MM.1S (cell line): ENCODE measurements at regions not wholly inside any gene's neighbourhood (a gene's known extent, or its start where the extent isn't known, plus 50 kb on each side); places are given as distances from the start of the nearest gene placed in this dataset.

Source experiments
- DNase-seq: peaks from one replicate; pipeline ENCODE4 v3.0.0-alpha.2; 2015
- H2AFZ ChIP-seq: fragments of 300-600 bp; sonication (generic); 2 replicates; pipeline ENCODE4 v1.6.0; 2016; ENCODE audit warnings: antibody characterized with exemption, low read length
- H3F3A ChIP-seq: fragments of 300-600 bp; sonication (generic); 2 replicates; pipeline ENCODE4 v1.6.1; 2016; ENCODE audit warnings: mild to moderate bottlenecking, antibody characterized with exemption, low read length, moderate library complexity, mixed read lengths; ENCODE audit not compliant: insufficient read depth
- H3K27ac ChIP-seq: fragments of 300-600 bp; sonication (generic); 2 replicates; pipeline ENCODE4 v1.5.1; 2016; ENCODE audit warnings: mild to moderate bottlenecking, low read length
- H3K27me3 ChIP-seq: fragments of 300-600 bp; sonication (generic); replicated peaks from 2 replicates; pipeline ENCODE4 v1.6.0; 2016; ENCODE audit warnings: low read length; ENCODE audit not compliant: insufficient read depth
- H3K36me3 ChIP-seq: fragments of 300-600 bp; sonication (generic); replicated peaks from 2 replicates; pipeline ENCODE4 v1.6.1; 2016; ENCODE audit warnings: mild to moderate bottlenecking, low read length, mixed read lengths; ENCODE audit not compliant: insufficient read depth
- H3K4me1 ChIP-seq: fragments of 300-600 bp; sonication (generic); 2 replicates; pipeline ENCODE4 v1.6.1; 2016; ENCODE audit warnings: low read length, mixed read lengths
- H3K4me2 ChIP-seq: fragments of 300-600 bp; sonication (generic); 2 replicates; pipeline ENCODE4 v1.6.0; 2016; ENCODE audit warnings: low read depth, low read length
- H3K4me3 ChIP-seq: fragments of 300-600 bp; sonication (generic); 2 replicates; pipeline ENCODE4 v1.5.1; 2016; ENCODE audit warnings: low read length, mixed read lengths
- H3K79me2 ChIP-seq: fragments of 300-600 bp; sonication (generic); 2 replicates; pipeline ENCODE4 v1.6.1; 2016; ENCODE audit warnings: mixed run types, low read length, mixed read lengths
- H3K9ac ChIP-seq: fragments of 300-600 bp; sonication (generic); 2 replicates; pipeline ENCODE4 v1.6.1; 2016; ENCODE audit warnings: low read length, mixed read lengths
- H3K9me2 ChIP-seq: fragments of 300-600 bp; sonication (generic); replicated peaks from 2 replicates; pipeline ENCODE4 v1.6.1; 2016; ENCODE audit warnings: mild to moderate bottlenecking, low read length, mixed read lengths; ENCODE audit not compliant: insufficient read depth
- H3K9me3 ChIP-seq: fragments of 300-600 bp; sonication (generic); replicated peaks from 2 replicates; pipeline ENCODE4 v1.6.1; 2016; ENCODE audit warnings: mild to moderate bottlenecking, low read length, mixed read lengths; ENCODE audit not compliant: insufficient read depth
- H4K20me1 ChIP-seq: fragments of 300-600 bp; sonication (generic); 2 replicates; pipeline ENCODE4 v1.6.1; 2016; ENCODE audit warnings: mild to moderate bottlenecking, low read length, moderate library complexity, mixed read lengths; ENCODE audit not compliant: insufficient read depth
- EZH2 ChIP-seq: fragments of 300-600 bp; sonication (generic); optimal IDR thresholded peaks from 2 replicates; pipeline ENCODE3; 2017; ENCODE audit warnings: low read depth, mild to moderate bottlenecking, antibody characterized with exemption, low read length, mixed read lengths
- EZH2phosphoT487 ChIP-seq: fragments of 300-600 bp; sonication (generic); IDR thresholded peaks from 2 replicates; pipeline ENCODE4 v1.6.1; 2018; ENCODE audit warnings: antibody characterized with exemption, low read length
- TF ChIP-seq, protein P1 (sequence below): fragments of 300-600 bp; sonication (generic); IDR thresholded peaks from 2 replicates; pipeline ENCODE4 v1.5.1; 2016; ENCODE audit warnings: antibody characterized with exemption, low read length, mixed read lengths

DNA sequence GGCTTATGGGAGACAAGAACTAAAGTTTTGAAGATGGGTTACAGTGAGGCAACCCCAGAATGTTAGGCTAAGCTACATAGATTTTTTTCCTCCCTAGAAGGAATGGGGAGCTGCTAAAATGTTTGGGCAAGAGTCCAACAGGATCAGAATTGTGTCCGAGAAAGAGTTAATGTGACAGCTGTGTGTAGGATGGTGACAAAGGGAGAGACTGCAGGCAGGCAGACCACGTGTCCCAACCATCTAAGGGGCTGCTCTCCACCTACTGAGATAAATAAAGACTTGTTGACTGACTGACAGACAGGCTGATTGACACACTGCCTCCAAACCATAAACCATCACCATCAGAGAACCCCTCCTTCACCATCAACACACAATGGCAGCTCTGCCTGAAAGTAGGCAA is 133.7 kb upstream of the CTTNBP2NL start:
- Histone ChIP-seq H3K4me2 (no peak overlapping the region), H3K9me3 (no peaks in the 10 kb centered on the region), H3K27me3 (no peaks in the 10 kb centered on the region), H3K4me3 (no peak overlapping the region), H3K79me2 (no peaks in the 10 kb centered on the region), H3K27ac (no peak overlapping the region), H3K36me3 (no peaks in the 10 kb centered on the region), H3F3A (no peaks in the 10 kb centered on the region), H3K4me1 (no peaks in the 10 kb centered on the region), H3K9me2 (no peaks in the 10 kb centered on the region), H4K20me1 (no peaks in the 10 kb centered on the region), H2AFZ (no peak overlapping the region), H3K9ac (no peak overlapping the region)
- DNase-seq, result no peak
- no peak for TF ChIP-seq EZH2
- TF ChIP-seq EZH2phosphoT487, result no peak
- TF ChIP-seq, protein P1, sequence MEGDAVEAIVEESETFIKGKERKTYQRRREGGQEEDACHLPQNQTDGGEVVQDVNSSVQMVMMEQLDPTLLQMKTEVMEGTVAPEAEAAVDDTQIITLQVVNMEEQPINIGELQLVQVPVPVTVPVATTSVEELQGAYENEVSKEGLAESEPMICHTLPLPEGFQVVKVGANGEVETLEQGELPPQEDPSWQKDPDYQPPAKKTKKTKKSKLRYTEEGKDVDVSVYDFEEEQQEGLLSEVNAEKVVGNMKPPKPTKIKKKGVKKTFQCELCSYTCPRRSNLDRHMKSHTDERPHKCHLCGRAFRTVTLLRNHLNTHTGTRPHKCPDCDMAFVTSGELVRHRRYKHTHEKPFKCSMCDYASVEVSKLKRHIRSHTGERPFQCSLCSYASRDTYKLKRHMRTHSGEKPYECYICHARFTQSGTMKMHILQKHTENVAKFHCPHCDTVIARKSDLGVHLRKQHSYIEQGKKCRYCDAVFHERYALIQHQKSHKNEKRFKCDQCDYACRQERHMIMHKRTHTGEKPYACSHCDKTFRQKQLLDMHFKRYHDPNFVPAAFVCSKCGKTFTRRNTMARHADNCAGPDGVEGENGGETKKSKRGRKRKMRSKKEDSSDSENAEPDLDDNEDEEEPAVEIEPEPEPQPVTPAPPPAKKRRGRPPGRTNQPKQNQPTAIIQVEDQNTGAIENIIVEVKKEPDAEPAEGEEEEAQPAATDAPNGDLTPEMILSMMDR, result no peak

DNA sequence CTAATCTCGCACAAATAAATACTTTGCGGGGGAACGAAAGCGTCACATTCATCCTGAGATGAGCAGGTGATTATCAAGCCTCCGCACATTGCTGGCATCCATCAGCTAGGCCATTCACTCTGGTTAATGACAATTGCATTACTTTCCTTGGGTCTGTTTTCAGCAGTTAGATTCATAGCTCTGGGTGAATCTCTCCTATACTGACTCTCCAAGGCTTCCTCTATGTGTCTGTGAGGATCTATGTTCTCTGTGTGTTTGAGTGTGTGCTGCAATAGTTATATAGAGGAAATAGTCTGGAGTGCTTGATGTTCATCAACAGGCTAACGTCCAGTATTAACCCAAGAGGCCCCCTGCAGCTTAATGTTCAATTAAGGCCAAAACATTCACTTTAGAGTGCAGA is 133.0 kb upstream of the CTTNBP2NL start:
- TF ChIP-seq, protein P1, result no peak
- TF ChIP-seq EZH2phosphoT487 (no peak), EZH2 (no peak)

DNA sequence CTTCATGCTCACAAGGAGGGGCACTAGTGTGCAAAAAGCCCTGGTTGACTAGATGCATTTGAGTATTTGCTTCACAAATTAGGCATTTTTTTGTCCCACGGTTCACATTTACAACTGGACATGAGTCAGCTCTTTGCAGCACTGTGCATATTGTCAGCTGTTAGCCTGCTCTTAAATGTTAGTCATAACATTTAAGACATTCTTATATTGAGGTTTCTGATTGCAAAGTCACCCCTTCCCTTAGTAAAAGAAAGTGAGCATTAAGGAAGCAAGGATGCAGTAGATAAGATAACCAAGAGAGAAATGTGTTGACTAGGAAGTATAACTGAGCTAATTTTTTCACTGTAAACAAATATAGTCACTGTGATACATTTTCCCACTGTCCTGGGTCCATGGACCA is 132.6 kb upstream of the CTTNBP2NL start:
- H3K36me3 ChIP-seq, result no peaks in the 10 kb centered on the region
- H3F3A ChIP-seq, result no peaks in the 10 kb centered on the region
- no peaks in the 10 kb centered on the region for H3K9me3 ChIP-seq
- no peak overlapping the region for H3K27ac ChIP-seq
- TF ChIP-seq EZH2 (no peak), EZH2phosphoT487 (no peak)
- TF ChIP-seq, protein P1, result no peak
- no peak overlapping the region for H3K9ac ChIP-seq
- H3K79me2 ChIP-seq, result no peaks in the 10 kb centered on the region
- H2AFZ ChIP-seq, result no peak overlapping the region
- H3K4me1 ChIP-seq, result no peaks in the 10 kb centered on the region
- H3K9me2 ChIP-seq, result no peaks in the 10 kb centered on the region
- H3K27me3 ChIP-seq, result no peaks in the 10 kb centered on the region
- no peaks in the 10 kb centered on the region for H4K20me1 ChIP-seq
- H3K4me2 ChIP-seq, result no peak overlapping the region
- H3K4me3 ChIP-seq, result no peak overlapping the region
- DNase-seq, result no peak

More for the DNA sequence above, 133.0 kb upstream of the CTTNBP2NL start:
- no peak overlapping the region for H3K9ac ChIP-seq
- no peaks in the 10 kb centered on the region for H3K9me3 ChIP-seq
- H3K36me3 ChIP-seq, result no peaks in the 10 kb centered on the region
- H3K79me2 ChIP-seq, result no peaks in the 10 kb centered on the region
- no peak overlapping the region for H3K4me3 ChIP-seq
- no peak overlapping the region for H3K4me2 ChIP-seq
- no peak overlapping the region for H3K27ac ChIP-seq
- no peak for DNase-seq
- H3K27me3 ChIP-seq, result no peaks in the 10 kb centered on the region
- H3K9me2 ChIP-seq, result no peaks in the 10 kb centered on the region
- H3F3A ChIP-seq, result no peaks in the 10 kb centered on the region
- no peaks in the 10 kb centered on the region for H4K20me1 ChIP-seq
- no peaks in the 10 kb centered on the region for H3K4me1 ChIP-seq
- no peak overlapping the region for H2AFZ ChIP-seq
